ENCODE measurements at regions not wholly inside any gene's neighbourhood (a gene's known extent, or its start where the extent isn't known, plus 50 kb on each side); places are given as distances from the start of the nearest gene placed in this dataset.

- no peak for DNase-seq (ENCODE audit: extremely low read depth in 1 of 4, low spot score in 3 of 4)
- TF ChIP-seq PKNOX1 (IDR thresholded peaks at IDR 0.05) (no peak), ZNF778 (CRISPR knock-in tag; IDR thresholded peaks at IDR 0.05) (no peak)
- H3K4me1 ChIP-seq (replicated peaks in 1 of 2; ENCODE audit: control insufficient read depth in 2 of 2, insufficient read depth in 2 of 2, low read length in 2 of 2): no peaks in the 10 kb centered on the region
- no peaks in the 10 kb centered on the region for H3K79me2 ChIP-seq (ENCODE audit: control insufficient read depth, insufficient read depth, low read length)
- intact Hi-C loops (cut with micrococcal nuclease): no loop called here
- H3K4me3 ChIP-seq: no peak overlapping the region
- ChIA-PET POLR2A (no interaction called here), CTCF (ENCODE audit: low intra/inter-chr PET ratio) (no interaction called here)
- no TSS peak for BruUV-seq (replicated peaks)
- no peak overlapping the region for H2AFZ ChIP-seq (ENCODE audit: low read depth, low read length)
- H3K36me3 ChIP-seq (ENCODE audit: control insufficient read depth, insufficient read depth, low read length): no peaks in the 10 kb centered on the region
- no peaks in the 10 kb centered on the region for H3K9me3 ChIP-seq (replicated peaks; ENCODE audit: control insufficient read depth, insufficient read depth, low read depth, low read length)
- in situ Hi-C loops (cut with MboI): no loop called here
- FAIRE-seq: no peak
- no peaks in the 10 kb centered on the region for H4K20me1 ChIP-seq (replicated peaks; ENCODE audit: control insufficient read depth, insufficient read depth, low read length)
- no peaks in the 10 kb centered on the region for H3K27me3 ChIP-seq (ENCODE audit: control insufficient read depth in 2 of 2, insufficient read depth in 2 of 2, low read length in 2 of 2)
- ATAC-seq: no peak
- no peak overlapping the region for H3K9ac ChIP-seq (ENCODE audit: insufficient read depth in 1 of 2, low read depth in 2 of 2, low read length in 2 of 2)
- no peak overlapping the region for H3K4me2 ChIP-seq (ENCODE audit: insufficient read depth, low read length)
- no peaks in the 10 kb centered on the region for H3K9me1 ChIP-seq (ENCODE audit: control insufficient read depth, insufficient read depth, low read length)
- H3K27ac ChIP-seq (ENCODE audit: extremely low read depth, low read depth, low read length): no peak overlapping the region
These were observed 105.6 kb upstream of the PLCB4 start for GRCh38 chr20:8963330-8963729.

- intact Hi-C loops (cut with micrococcal nuclease) (no loop called here), in situ Hi-C loops (cut with MboI) (no loop called here)
- Histone ChIP-seq H2AFZ (ENCODE audit: low read depth, low read length) (no peak overlapping the region), H3K79me2 (ENCODE audit: control insufficient read depth, insufficient read depth, low read length) (no peaks in the 10 kb centered on the region), H3K27me3 (ENCODE audit: control insufficient read depth in 2 of 2, insufficient read depth in 2 of 2, low read length in 2 of 2) (no peaks in the 10 kb centered on the region), H3K9me1 (ENCODE audit: control insufficient read depth, insufficient read depth, low read length) (no peaks in the 10 kb centered on the region), H3K9ac (ENCODE audit: insufficient read depth in 1 of 2, low read depth in 2 of 2, low read length in 2 of 2) (no peak overlapping the region), H3K4me1 (replicated peaks in 1 of 2; ENCODE audit: control insufficient read depth in 2 of 2, insufficient read depth in 2 of 2, low read length in 2 of 2) (no peaks in the 10 kb centered on the region), H3K4me2 (ENCODE audit: insufficient read depth, low read length) (no peak overlapping the region), H4K20me1 (replicated peaks; ENCODE audit: control insufficient read depth, insufficient read depth, low read length) (no peaks in the 10 kb centered on the region), H3K4me3 (no peak overlapping the region), H3K9me3 (replicated peaks; ENCODE audit: control insufficient read depth, insufficient read depth, low read depth, low read length) (no peaks in the 10 kb centered on the region), H3K36me3 (ENCODE audit: control insufficient read depth, insufficient read depth, low read length) (no peaks in the 10 kb centered on the region), H3K27ac (ENCODE audit: extremely low read depth, low read depth, low read length) (no peak overlapping the region)
- POLR2A ChIA-PET: no interaction called here
- TF ChIP-seq NBN (IDR thresholded peaks at IDR 0.05; ENCODE audit: low read depth) (no peak), RBM39 (optimal IDR thresholded peaks at IDR 0.05; ENCODE audit: low read depth, low read length) (no peak), E2F1 (CRISPR knock-in tag; IDR thresholded peaks at IDR 0.05) (no peak), FOSL1 (tag; conservative IDR thresholded peaks at IDR 0.05) (no peak), DACH1 (IDR thresholded peaks at IDR 0.05; ENCODE audit: partially characterized antibody) (no peak), ELF1 (tag; IDR thresholded peaks at IDR 0.05) (no peak), HBP1 (CRISPR knock-in tag; IDR thresholded peaks at IDR 0.05) (no peak), ZNF57 (CRISPR knock-in tag; IDR thresholded peaks at IDR 0.05) (no peak), ZNF316 (IDR thresholded peaks at IDR 0.05) (no peak), SNIP1 (IDR thresholded peaks at IDR 0.05; ENCODE audit: low read depth) (no peak), LARP7 (IDR thresholded peaks at IDR 0.05) (no peak), FOXM1 (IDR thresholded peaks at IDR 0.05; ENCODE audit: low read depth) (no peak), FOXM1 (CRISPR knock-in tag; IDR thresholded peaks at IDR 0.05; ENCODE audit: low read depth) (no peak), ZKSCAN8 (CRISPR knock-in tag; IDR thresholded peaks at IDR 0.05) (no peak)
- no peak for DNase-seq (ENCODE audit: extremely low read depth in 1 of 4, low spot score in 3 of 4)
- no TSS peak for BruUV-seq (replicated peaks)
- ATAC-seq: no peak
- no peak for FAIRE-seq
- CTCF ChIA-PET (ENCODE audit: low intra/inter-chr PET ratio): no interaction called here
- WGBS (ENCODE audit: insufficient coverage, low coverage, missing lambda C conversion rate): 3% methylated on average over 5 of the region's 5 CpGs
These were observed 103.8 kb upstream of the PLCB4 start for GRCh38 chr20:8964959-8965562.

Measured in K562 (cell line).